GM19043 (cell line): ENCODE measurements at regions not wholly inside any gene's neighbourhood (a gene's known extent, or its start where the extent isn't known, plus 50 kb on each side); places are given as distances from the start of the nearest gene placed in this dataset.

Experiments used
- ATAC-seq: cut with Tn5 transposase; IDR thresholded peaks from one replicate; pipeline ENCODE4 v1.9.1; 2021; ENCODE audit warnings: low read depth; ENCODE audit not compliant: unreplicated experiment

DNA sequence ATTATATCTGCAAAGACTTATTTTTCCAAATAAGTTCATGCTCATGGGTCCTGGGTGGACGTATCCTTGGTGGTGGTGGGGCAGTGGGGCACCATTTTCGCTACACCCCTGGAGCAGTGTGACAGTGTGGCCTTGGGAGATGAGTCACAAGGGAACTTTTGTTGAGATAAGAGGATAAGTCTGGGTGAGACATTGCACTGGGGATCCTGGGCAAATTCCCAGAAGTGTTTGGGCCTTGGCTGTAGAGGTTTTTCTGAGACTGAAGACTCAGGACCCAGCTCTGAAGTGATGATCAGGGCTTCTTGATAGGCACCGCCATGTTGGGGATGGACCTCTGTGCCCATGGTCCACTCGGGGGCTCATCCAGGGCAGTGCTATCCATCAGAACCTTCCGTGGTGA, 149.4 kb downstream of the MACROH2A1 start:
- no peak for ATAC-seq

GRCh38 chr5:135248801-135249231, 150.2 kb downstream of the MACROH2A1 start:
- no peak for ATAC-seq

GRCh38 chr5:135246923-135247795, 151.9 kb downstream of the MACROH2A1 start:
- ATAC-seq: no peak

GRCh38 chr5:135246605-135246922, 152.5 kb downstream of the MACROH2A1 start:
- no peak for ATAC-seq

GRCh38 chr5:135245521-135246499, 153.2 kb downstream of the MACROH2A1 start:
- no peak for ATAC-seq

DNA sequence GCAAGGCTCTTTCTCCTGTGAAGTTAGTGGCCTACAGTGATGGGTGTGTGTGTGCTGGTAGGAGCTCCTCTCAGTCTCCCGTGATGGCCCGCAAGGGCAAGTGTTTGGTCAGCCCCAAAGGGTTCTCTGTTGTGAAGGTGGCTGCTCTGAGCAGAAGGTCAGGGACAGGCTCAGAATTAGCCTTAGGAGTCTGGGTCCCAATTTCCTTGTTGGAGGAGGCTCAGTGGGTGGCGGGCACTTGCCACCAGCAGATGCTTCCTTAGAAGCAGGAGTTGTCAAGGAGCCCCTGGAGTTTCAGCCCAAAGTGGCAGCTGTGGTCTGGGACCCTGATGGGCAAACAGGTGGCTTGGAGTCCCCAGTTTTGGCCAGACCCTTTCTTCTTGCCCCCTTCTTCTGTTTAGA, 154.4 kb downstream of the MACROH2A1 start:
- no peak for ATAC-seq

- ATAC-seq: no peak
Measured at GRCh38 chr5:135243556-135244285, 155.3 kb downstream of the MACROH2A1 start.

DNA sequence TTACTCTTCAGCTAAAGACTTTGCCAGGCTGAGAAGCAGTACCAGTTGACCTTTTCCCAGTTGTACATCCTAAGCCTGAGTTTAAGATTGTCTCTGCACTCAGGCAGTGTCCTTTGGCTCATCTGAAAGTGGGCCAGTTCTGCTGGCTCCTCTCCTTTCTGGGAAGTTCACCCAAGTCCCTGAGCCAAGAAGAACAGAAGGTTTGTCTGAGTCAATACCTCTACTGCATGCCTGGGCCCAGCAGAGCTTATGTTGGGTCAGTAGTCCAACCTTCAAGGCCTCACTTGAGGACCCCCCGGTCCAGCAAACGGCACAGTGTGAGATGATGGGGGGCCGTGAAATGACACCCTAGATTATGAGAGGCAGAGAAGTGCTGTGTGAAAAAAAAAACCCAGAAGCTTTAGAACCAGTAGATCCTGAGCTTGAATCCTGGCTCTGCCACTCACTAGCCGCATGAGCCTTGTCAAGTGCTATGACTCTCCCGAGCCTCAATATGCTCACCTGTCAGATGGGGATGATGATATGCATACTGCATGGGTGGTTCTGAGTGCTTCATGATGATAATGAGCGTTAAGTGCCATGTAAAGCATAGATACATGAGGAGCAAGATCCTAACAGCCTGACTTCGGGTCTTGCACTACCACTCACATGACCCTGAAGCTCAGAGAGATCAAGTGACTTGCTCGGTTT, 156.0 kb downstream of the MACROH2A1 start:
- ATAC-seq: no peak

GRCh38 chr5:135242021-135242865, 156.8 kb downstream of the MACROH2A1 start:
- ATAC-seq: no peak

DNA sequence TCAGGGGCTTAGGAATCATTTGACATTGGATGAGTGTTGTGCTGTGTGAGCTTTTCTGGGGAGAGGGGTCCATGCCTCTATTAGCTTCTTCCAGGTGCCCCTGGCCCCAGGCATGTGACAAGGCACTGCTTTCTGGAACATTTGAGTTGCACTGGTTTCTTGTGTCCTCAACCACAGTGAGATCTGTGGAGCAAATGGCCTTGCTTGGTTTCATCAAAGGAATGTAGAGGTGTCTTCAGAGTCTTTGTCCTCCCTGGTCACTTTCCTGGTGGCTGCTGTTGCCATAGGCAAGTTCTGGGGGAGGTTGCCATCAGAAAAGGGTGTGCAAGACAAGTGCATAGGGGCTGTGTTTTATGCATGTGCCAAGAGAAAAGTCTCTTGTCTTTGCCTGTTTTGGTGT, 157.5 kb downstream of the MACROH2A1 start:
- ATAC-seq: no peak

DNA sequence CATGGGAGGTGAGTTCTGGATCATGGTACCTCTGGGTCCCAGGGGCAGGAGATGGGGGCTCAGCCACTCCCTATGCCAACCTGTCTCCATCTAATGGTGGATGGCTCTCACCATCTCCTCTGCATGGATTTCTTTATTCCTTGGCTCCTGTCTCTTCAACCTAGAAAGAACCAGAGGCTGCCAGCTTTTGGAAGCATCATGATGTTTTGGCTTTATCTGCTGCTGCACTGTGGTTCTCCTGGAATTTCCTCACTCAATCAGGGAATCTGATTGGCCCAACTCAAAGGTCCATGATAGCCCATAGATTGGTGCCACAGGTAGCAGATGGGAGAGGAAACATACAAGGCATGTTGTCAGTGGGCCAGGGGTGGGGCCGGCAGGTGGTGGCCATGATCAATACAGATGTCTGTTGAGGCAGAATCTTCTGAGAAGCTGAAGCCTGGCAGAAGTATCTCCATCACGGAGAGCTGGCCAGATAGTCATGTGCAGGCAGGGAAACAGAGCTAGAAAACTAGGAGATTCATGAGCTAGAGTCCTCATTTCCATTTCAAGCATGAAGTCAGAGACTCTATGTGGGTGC, 158.2 kb downstream of the MACROH2A1 start:
- ATAC-seq: no peak

DNA sequence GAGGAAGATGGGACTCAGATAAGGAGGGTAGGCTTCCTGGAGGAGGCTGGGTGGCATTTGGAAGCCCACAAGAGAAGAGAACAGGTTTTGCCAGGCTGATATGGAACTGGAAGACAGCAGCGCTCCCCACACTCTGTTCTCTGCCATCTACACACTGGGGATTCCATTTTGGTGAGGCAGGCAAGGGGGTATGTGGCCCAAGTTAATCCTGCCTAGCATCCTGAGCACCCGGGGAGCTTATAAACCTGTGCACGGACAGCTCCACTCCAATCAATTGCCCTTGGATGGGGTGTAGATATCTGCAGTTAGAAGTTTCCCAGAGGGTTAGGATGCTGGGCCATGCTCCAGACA, 158.8 kb downstream of the MACROH2A1 start:
- no peak for ATAC-seq

- ATAC-seq: no peak
Measured at GRCh38 chr5:135239453-135240282, 159.4 kb downstream of the MACROH2A1 start.

GRCh38 chr5:135238622-135239452, 160.2 kb downstream of the MACROH2A1 start:
- ATAC-seq: no peak

- ATAC-seq: no peak
Measured at GRCh38 chr5:135237748-135238103, 161.3 kb downstream of the MACROH2A1 start.

DNA sequence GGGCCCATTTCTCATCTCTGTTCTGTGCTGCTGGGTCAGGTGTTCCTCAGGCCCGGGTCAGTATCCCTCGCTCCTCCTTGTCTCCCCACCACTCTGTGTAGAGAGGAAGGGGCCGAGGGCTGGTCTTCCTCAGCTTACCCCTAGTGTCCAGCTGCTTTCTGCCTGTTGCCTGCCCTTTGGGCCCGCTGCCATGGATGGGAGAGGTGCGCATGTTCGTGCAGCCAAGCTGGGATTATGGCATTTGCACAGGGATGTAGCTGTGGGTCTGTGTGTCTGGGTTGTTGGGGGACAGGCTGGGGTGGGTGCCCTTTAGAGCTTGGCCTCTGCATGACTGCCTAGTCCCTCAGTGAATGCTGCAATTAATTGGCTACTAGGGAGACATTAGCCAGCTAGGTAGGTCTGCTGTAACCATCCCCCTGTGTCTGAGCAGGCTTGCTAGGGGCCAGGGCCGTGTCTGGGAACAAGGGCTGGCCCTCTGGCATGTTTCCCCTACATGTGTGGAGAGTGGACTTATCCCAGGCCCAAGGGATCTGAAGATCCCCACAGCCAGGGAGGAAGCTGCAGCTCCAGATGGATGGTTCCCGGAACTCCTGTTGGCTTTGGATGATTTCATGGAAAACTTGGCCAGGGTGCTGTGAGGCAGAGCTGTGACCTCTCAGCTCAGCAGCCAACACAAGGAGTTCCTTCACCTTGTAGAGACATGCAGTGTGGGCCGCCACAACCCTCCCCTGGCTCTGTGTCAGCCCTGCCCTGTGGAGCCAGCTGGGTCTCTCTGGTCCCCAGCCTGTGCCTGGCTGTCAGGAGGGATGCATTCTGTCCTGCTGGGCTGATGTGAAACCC, 161.9 kb downstream of the MACROH2A1 start:
- ATAC-seq: no peak
